SK-N-MC (cell line): ENCODE measurements at regions not wholly inside any gene's neighbourhood (a gene's known extent, or its start where the extent isn't known, plus 50 kb on each side); places are given as distances from the start of the nearest gene placed in this dataset.

ENCODE experiments used
- EZH2 ChIP-seq: fragments of 200-600 bp; sonication (generic); IDR thresholded peaks from one replicate; pipeline ENCODE4 v1.6.1; 2017; ENCODE audit warnings: antibody characterized with exemption
- FOXP2 ChIP-seq: optimal IDR thresholded peaks from 2 replicates; pipeline ENCODE3; 2011; ENCODE audit warnings: mild to moderate bottlenecking, moderate library complexity; ENCODE audit not compliant: insufficient read depth; ENCODE audit errors: extremely low read length, control extremely low read depth
- POLR2AphosphoS5 ChIP-seq: IDR thresholded peaks from 2 replicates; pipeline ENCODE4 v1.6.1; 2012; ENCODE audit warnings: mild to moderate bottlenecking, low read depth, low read length, borderline replicate concordance

DNA sequence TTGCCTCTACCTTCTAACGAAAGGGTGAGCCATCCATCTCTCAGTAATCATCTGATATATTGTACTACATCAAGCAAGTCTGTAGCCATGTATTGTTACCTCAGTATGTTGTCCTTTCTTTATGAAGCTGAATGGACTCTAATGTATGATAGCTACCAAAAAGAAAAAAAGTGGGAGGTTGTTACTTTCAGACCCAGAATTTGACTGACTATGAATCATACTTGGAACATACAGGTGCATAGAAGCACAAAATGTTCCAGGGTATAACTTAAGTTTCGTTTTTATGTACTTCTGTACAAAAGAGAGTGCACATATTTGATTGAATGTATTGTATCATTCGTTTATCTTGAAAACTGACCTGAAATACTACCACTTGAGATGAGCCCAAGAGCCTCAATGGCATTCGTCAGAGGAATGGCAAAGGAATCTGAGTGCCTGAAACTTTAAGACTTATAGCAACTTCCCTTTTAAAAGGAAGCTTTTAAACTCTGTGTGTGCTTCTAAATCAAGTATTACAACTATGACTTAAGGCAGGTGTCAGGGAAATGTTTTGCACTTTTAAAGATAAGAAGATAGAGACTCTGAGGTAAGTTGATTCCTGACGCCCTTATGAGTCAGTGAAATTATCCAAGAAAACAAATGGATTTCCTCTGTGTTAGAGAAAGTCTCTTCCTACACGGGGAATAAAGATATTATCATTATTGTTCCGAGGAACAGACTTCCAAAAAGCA lies 951.5 kb downstream of the GALC start:
- TF ChIP-seq POLR2AphosphoS5: no peak
- TF ChIP-seq EZH2: no peak
- no peak for TF ChIP-seq FOXP2
